GM12874 (cell line): ENCODE measurements at regions not wholly inside any gene's neighbourhood (a gene's known extent, or its start where the extent isn't known, plus 50 kb on each side); places are given as distances from the start of the nearest gene placed in this dataset.

Source experiments
- TF ChIP-seq, protein P1 (sequence below): IDR thresholded peaks from 2 replicates; pipeline ENCODE4 v1.5.1; 2011; ENCODE audit warnings: low read depth, mild to moderate bottlenecking, control low read depth, low read length, moderate library complexity; ENCODE audit not compliant: insufficient read depth

DNA sequence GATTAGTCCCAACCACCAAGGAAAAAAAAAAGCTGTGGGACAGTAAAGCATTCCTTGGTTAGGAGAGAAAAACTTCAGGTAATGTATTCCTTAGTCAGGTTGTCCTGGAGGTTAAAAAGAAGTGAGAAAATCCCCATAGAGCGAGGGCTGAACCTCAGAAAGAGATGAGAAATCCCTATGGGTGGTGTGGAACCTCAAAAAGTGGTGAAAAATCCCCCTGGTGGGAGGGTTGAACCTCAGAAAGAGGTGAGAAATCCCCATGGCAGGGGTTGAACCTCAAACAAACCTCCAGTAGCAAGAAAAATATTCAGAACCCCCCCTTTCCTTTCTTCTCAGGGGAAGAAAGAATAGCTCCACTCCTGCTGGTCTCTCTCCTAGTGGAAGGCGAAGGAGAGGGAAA, 128.2 kb upstream of the TBL1Y start:
- TF ChIP-seq, protein P1, sequence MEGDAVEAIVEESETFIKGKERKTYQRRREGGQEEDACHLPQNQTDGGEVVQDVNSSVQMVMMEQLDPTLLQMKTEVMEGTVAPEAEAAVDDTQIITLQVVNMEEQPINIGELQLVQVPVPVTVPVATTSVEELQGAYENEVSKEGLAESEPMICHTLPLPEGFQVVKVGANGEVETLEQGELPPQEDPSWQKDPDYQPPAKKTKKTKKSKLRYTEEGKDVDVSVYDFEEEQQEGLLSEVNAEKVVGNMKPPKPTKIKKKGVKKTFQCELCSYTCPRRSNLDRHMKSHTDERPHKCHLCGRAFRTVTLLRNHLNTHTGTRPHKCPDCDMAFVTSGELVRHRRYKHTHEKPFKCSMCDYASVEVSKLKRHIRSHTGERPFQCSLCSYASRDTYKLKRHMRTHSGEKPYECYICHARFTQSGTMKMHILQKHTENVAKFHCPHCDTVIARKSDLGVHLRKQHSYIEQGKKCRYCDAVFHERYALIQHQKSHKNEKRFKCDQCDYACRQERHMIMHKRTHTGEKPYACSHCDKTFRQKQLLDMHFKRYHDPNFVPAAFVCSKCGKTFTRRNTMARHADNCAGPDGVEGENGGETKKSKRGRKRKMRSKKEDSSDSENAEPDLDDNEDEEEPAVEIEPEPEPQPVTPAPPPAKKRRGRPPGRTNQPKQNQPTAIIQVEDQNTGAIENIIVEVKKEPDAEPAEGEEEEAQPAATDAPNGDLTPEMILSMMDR, result no peak

DNA sequence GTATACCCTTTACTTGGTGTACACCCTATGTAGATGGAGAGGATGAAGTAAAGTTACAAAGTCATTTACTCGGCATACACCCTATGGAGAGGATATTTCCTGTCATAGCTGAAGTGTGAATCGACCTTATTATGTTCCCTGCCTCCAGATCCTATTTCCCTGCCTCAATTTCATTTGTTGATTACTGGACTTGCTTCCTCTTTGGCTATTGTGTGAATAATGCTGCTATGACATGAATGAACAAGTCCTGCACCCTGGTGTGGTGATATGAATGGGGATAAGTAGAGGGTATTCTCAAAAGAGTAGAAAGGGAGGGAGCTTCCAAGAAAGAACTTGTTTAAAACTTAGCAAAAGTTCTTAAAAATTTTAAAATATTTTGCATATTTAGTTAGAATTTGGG, 123.5 kb upstream of the TBL1Y start:
- TF ChIP-seq, protein P1, result no peak

DNA sequence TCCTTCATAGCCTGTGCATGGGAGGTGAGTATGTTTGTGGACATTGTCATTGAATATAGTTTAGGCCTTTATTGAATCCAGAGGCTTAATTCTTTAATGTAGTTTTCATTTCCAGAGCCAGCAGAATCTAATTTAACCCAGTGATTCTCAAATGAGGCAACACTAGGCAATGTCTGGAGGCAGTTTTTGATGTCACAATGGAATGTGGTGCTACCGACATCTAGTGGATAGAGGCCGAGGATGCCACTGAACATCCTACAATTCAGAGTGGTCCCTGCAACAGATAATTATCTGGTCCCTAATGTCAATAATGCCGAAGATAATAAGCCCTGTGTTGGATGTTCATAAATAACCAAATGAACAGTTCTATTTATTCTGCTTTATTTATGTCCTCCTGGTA, 98.9 kb upstream of the TBL1Y start:
- TF ChIP-seq, protein P1, result peak; percentile 22; the same call in 1 of the 2 replicates
